Memory B cell (primary cell): ENCODE measurements at regions not wholly inside any gene's neighbourhood (a gene's known extent, or its start where the extent isn't known, plus 50 kb on each side); places are given as distances from the start of the nearest gene placed in this dataset.

Experiments used
- ATAC-seq: fragments of 150-1000 bp; cut with Tn5 transposase; 2 replicates; pipeline ENCODE4 v1.10.0; 2021; ENCODE audit warnings: low read depth, mild to moderate bottlenecking, moderate library complexity
- DNase-seq, 2 donors: peaks; one replicate each; pipeline ENCODE4 v3.0.0; 2022; ENCODE audit warnings: low spot score in 2 of 2
- H3K27ac Mint-ChIP-seq: one replicate; pipeline ENCODE4 v1.8.0; 2022; ENCODE audit warnings: mild to moderate bottlenecking, moderate library complexity, mixed read lengths
- H3K27me3 Mint-ChIP-seq: one replicate; pipeline ENCODE4 v1.8.0; 2022; ENCODE audit warnings: mixed read lengths
- H3K36me3 Mint-ChIP-seq: one replicate; pipeline ENCODE4 v1.8.0; 2022; ENCODE audit warnings: mild to moderate bottlenecking, mixed read lengths
- H3K4me1 Mint-ChIP-seq: one replicate; pipeline ENCODE4 v1.8.0; 2022; ENCODE audit warnings: mixed read lengths
- H3K4me3 Mint-ChIP-seq: one replicate; pipeline ENCODE4 v1.8.0; 2022; ENCODE audit warnings: mild to moderate bottlenecking, moderate library complexity, mixed read lengths
- H3K9me3 Mint-ChIP-seq: one replicate; pipeline ENCODE4 v1.8.0; 2022; ENCODE audit warnings: mixed read lengths

- ATAC-seq (no peak), DNase-seq (no peak)
Measured at GRCh38 chr17:12522743-12523183, 142.9 kb upstream of the MYOCD start.

GRCh38 chr17:12523244-12523643 lies 142.4 kb upstream of the MYOCD start:
- H3K9me3 Mint-ChIP-seq, result no peaks in the 10 kb centered on the region
- no peak overlapping the region for H3K4me3 Mint-ChIP-seq
- no peak overlapping the region for H3K27ac Mint-ChIP-seq
- DNase-seq (no peak), ATAC-seq (no peak)
- no peaks in the 10 kb centered on the region for H3K4me1 Mint-ChIP-seq
- no peaks in the 10 kb centered on the region for H3K36me3 Mint-ChIP-seq
- no peaks in the 10 kb centered on the region for H3K27me3 Mint-ChIP-seq

More at GRCh38 chr17:12522743-12523183, 142.9 kb upstream of the MYOCD start:
- Mint-ChIP-seq H3K4me1 (no peaks in the 10 kb centered on the region), H3K27me3 (no peaks in the 10 kb centered on the region), H3K4me3 (no peak overlapping the region), H3K9me3 (no peaks in the 10 kb centered on the region), H3K36me3 (no peaks in the 10 kb centered on the region), H3K27ac (no peak overlapping the region)

GRCh38 chr17:12528036-12528435 lies 137.7 kb upstream of the MYOCD start:
- H3K27me3 Mint-ChIP-seq, result no peaks in the 10 kb centered on the region
- H3K27ac Mint-ChIP-seq, result no peak overlapping the region
- no peak for DNase-seq
- H3K9me3 Mint-ChIP-seq, result peaks cover 1% of the 10 kb centered on the region
- H3K4me1 Mint-ChIP-seq, result no peaks in the 10 kb centered on the region
- no peak for ATAC-seq
- H3K36me3 Mint-ChIP-seq, result no peaks in the 10 kb centered on the region
- no peak overlapping the region for H3K4me3 Mint-ChIP-seq

GRCh38 chr17:12530161-12530560 lies 135.5 kb upstream of the MYOCD start:
- ATAC-seq (no peak), DNase-seq (no peak)
- H3K9me3 Mint-ChIP-seq, result peaks cover 1% of the 10 kb centered on the region
- H3K4me1 Mint-ChIP-seq, result no peaks in the 10 kb centered on the region
- no peaks in the 10 kb centered on the region for H3K36me3 Mint-ChIP-seq
- H3K27ac Mint-ChIP-seq, result no peak overlapping the region
- peaks cover 1% of the 10 kb centered on the region for H3K27me3 Mint-ChIP-seq
- H3K4me3 Mint-ChIP-seq, result no peak overlapping the region

GRCh38 chr17:12536021-12536420 lies 129.7 kb upstream of the MYOCD start:
- Mint-ChIP-seq H3K4me3 (no peak overlapping the region), H3K36me3 (no peaks in the 10 kb centered on the region), H3K9me3 (no peaks in the 10 kb centered on the region), H3K27ac (no peak overlapping the region), H3K4me1 (no peaks in the 10 kb centered on the region), H3K27me3 (peaks cover 1% of the 10 kb centered on the region)
- no peak for ATAC-seq
- DNase-seq, result no peak

- H3K36me3 Mint-ChIP-seq, result no peaks in the 10 kb centered on the region
- DNase-seq (no peak), ATAC-seq (no peak)
- no peaks in the 10 kb centered on the region for H3K4me1 Mint-ChIP-seq
- no peak overlapping the region for H3K27ac Mint-ChIP-seq
- no peak overlapping the region for H3K4me3 Mint-ChIP-seq
- H3K27me3 Mint-ChIP-seq, result peaks cover 1% of the 10 kb centered on the region
- H3K9me3 Mint-ChIP-seq, result no peaks in the 10 kb centered on the region
Measured at GRCh38 chr17:12536472-12536871, 129.2 kb upstream of the MYOCD start.

- ATAC-seq (no peak), DNase-seq (no peak)
- Mint-ChIP-seq H3K36me3 (no peaks in the 10 kb centered on the region), H3K4me1 (no peaks in the 10 kb centered on the region), H3K27me3 (peaks cover 1% of the 10 kb centered on the region), H3K27ac (no peak overlapping the region), H3K4me3 (no peak overlapping the region), H3K9me3 (no peaks in the 10 kb centered on the region)
Measured at GRCh38 chr17:12537436-12537835, 128.3 kb upstream of the MYOCD start.

- Mint-ChIP-seq H3K4me1 (no peaks in the 10 kb centered on the region), H3K27me3 (peaks cover 1% of the 10 kb centered on the region), H3K36me3 (no peaks in the 10 kb centered on the region), H3K9me3 (no peaks in the 10 kb centered on the region), H3K4me3 (no peak overlapping the region), H3K27ac (no peak overlapping the region)
- ATAC-seq, result no peak
- no peak for DNase-seq
Measured at GRCh38 chr17:12538003-12538402, 127.7 kb upstream of the MYOCD start.

GRCh38 chr17:12545877-12546513 lies 119.7 kb upstream of the MYOCD start:
- DNase-seq, result peak; percentile 13 to 18
- H3K9me3 Mint-ChIP-seq, result no peaks in the 10 kb centered on the region
- H3K36me3 Mint-ChIP-seq, result no peaks in the 10 kb centered on the region
- peaks cover 2% of the 10 kb centered on the region for H3K4me1 Mint-ChIP-seq
- H3K27ac Mint-ChIP-seq, result no peak overlapping the region
- peaks cover 2% of the 10 kb centered on the region for H3K27me3 Mint-ChIP-seq
- no peak overlapping the region for H3K4me3 Mint-ChIP-seq
- peak; percentile 43 for ATAC-seq

GRCh38 chr17:12546983-12547382 lies 118.7 kb upstream of the MYOCD start:
- no peak overlapping the region for H3K27ac Mint-ChIP-seq
- no peak for ATAC-seq
- H3K27me3 Mint-ChIP-seq, result peaks cover 2% of the 10 kb centered on the region
- no peaks in the 10 kb centered on the region for H3K36me3 Mint-ChIP-seq
- H3K4me3 Mint-ChIP-seq, result no peak overlapping the region
- DNase-seq, result no peak
- H3K9me3 Mint-ChIP-seq, result no peaks in the 10 kb centered on the region
- peaks cover 2% of the 10 kb centered on the region for H3K4me1 Mint-ChIP-seq

GRCh38 chr17:12547831-12548230 lies 117.9 kb upstream of the MYOCD start:
- Mint-ChIP-seq H3K4me1 (peaks cover 2% of the 10 kb centered on the region), H3K36me3 (no peaks in the 10 kb centered on the region), H3K4me3 (no peak overlapping the region), H3K27ac (no peak overlapping the region), H3K9me3 (no peaks in the 10 kb centered on the region), H3K27me3 (peaks cover 2% of the 10 kb centered on the region)
- DNase-seq (no peak), ATAC-seq (no peak)

- Mint-ChIP-seq H3K4me3 (no peak overlapping the region), H3K9me3 (no peaks in the 10 kb centered on the region), H3K27me3 (peaks cover 2% of the 10 kb centered on the region), H3K4me1 (peaks cover 2% of the 10 kb centered on the region), H3K27ac (no peak overlapping the region), H3K36me3 (no peaks in the 10 kb centered on the region)
- no peak for ATAC-seq
- DNase-seq, result no peak
Measured at GRCh38 chr17:12548558-12548957, 117.1 kb upstream of the MYOCD start.

- ATAC-seq, result no peak
- H3K36me3 Mint-ChIP-seq, result no peaks in the 10 kb centered on the region
- no peak overlapping the region for H3K27ac Mint-ChIP-seq
- peaks cover 2% of the 10 kb centered on the region for H3K27me3 Mint-ChIP-seq
- H3K4me3 Mint-ChIP-seq, result no peak overlapping the region
- H3K4me1 Mint-ChIP-seq, result peaks cover 2% of the 10 kb centered on the region
- H3K9me3 Mint-ChIP-seq, result no peaks in the 10 kb centered on the region
- DNase-seq, result no peak
Measured at GRCh38 chr17:12549499-12550041, 116.1 kb upstream of the MYOCD start.

GRCh38 chr17:12553625-12554024 lies 112.1 kb upstream of the MYOCD start:
- peaks cover 1% of the 10 kb centered on the region for H3K27me3 Mint-ChIP-seq
- no peak overlapping the region for H3K27ac Mint-ChIP-seq
- no peaks in the 10 kb centered on the region for H3K36me3 Mint-ChIP-seq
- no peaks in the 10 kb centered on the region for H3K4me1 Mint-ChIP-seq
- DNase-seq (no peak), ATAC-seq (no peak)
- no peaks in the 10 kb centered on the region for H3K9me3 Mint-ChIP-seq
- no peak overlapping the region for H3K4me3 Mint-ChIP-seq

- no peak overlapping the region for H3K4me3 Mint-ChIP-seq
- no peaks in the 10 kb centered on the region for H3K36me3 Mint-ChIP-seq
- DNase-seq (no peak), ATAC-seq (no peak)
- H3K27ac Mint-ChIP-seq, result no peak overlapping the region
- peaks cover 1% of the 10 kb centered on the region for H3K27me3 Mint-ChIP-seq
- peaks cover 1% of the 10 kb centered on the region for H3K9me3 Mint-ChIP-seq
- no peaks in the 10 kb centered on the region for H3K4me1 Mint-ChIP-seq
Measured at GRCh38 chr17:12554251-12554650, 111.4 kb upstream of the MYOCD start.
